NCI-H1048 (cell line): ENCODE measurements at regions not wholly inside any gene's neighbourhood (a gene's known extent, or its start where the extent isn't known, plus 50 kb on each side); places are given as distances from the start of the nearest gene placed in this dataset.

Experiments used
- DNase-seq: peaks from one replicate; lab custom pipeline; 2025; lab: John Stamatoyannopoulos, UW

- DNase-seq: no peak
These were observed 1132.9 kb upstream of the ZEB2 start for GRCh38 chr2:145652571-145653545.

- no peak for DNase-seq
These were observed 1132.1 kb upstream of the ZEB2 start for GRCh38 chr2:145652036-145652435.

GRCh38 chr2:145650226-145650625 lies 1130.3 kb upstream of the ZEB2 start:
- no peak for DNase-seq

- DNase-seq: no peak
These were observed 1129.1 kb upstream of the ZEB2 start for GRCh38 chr2:145649061-145649460.

GRCh38 chr2:145644820-145645302 lies 1124.9 kb upstream of the ZEB2 start:
- DNase-seq: no peak

GRCh38 chr2:145638675-145639074 lies 1118.8 kb upstream of the ZEB2 start:
- no peak for DNase-seq

- no peak for DNase-seq
These were observed 1115.9 kb upstream of the ZEB2 start for GRCh38 chr2:145635706-145636427.

- DNase-seq: no peak
These were observed 1111.6 kb upstream of the ZEB2 start for GRCh38 chr2:145631561-145631960.

- DNase-seq: no peak
These were observed 1106.4 kb upstream of the ZEB2 start for GRCh38 chr2:145626301-145626700.

GRCh38 chr2:145625111-145625510 lies 1105.2 kb upstream of the ZEB2 start:
- no peak for DNase-seq

GRCh38 chr2:145623136-145623535 lies 1103.2 kb upstream of the ZEB2 start:
- no peak for DNase-seq

GRCh38 chr2:145622285-145622684 lies 1102.4 kb upstream of the ZEB2 start:
- DNase-seq: no peak

- DNase-seq: no peak
These were observed 1098.0 kb upstream of the ZEB2 start for GRCh38 chr2:145617906-145618305.

- no peak for DNase-seq
These were observed 1097.5 kb upstream of the ZEB2 start for GRCh38 chr2:145617420-145617819.

GRCh38 chr2:145615626-145616025 lies 1095.7 kb upstream of the ZEB2 start:
- DNase-seq: no peak

- DNase-seq: no peak
These were observed 1090.0 kb upstream of the ZEB2 start for GRCh38 chr2:145609951-145610350.

GRCh38 chr2:145601361-145601925 lies 1081.5 kb upstream of the ZEB2 start:
- DNase-seq: no peak

- no peak for DNase-seq
These were observed 1080.9 kb upstream of the ZEB2 start for GRCh38 chr2:145600811-145601210.

GRCh38 chr2:145599756-145600155 lies 1079.8 kb upstream of the ZEB2 start:
- DNase-seq: no peak

- no peak for DNase-seq
These were observed 1078.5 kb upstream of the ZEB2 start for GRCh38 chr2:145598434-145598833.

GRCh38 chr2:145597809-145598208 lies 1077.9 kb upstream of the ZEB2 start:
- no peak for DNase-seq

- DNase-seq: no peak
These were observed 1077.1 kb upstream of the ZEB2 start for GRCh38 chr2:145597006-145597405.

GRCh38 chr2:145596416-145596815 lies 1076.5 kb upstream of the ZEB2 start:
- DNase-seq: no peak
